Vagina (tissue), 2 donors: ENCODE measurements at regions not wholly inside any gene's neighbourhood (a gene's known extent, or its start where the extent isn't known, plus 50 kb on each side); places are given as distances from the start of the nearest gene placed in this dataset.

Source experiments
- POLR2A ChIP-seq, 2 donors: fragments of 450-650 bp; IDR thresholded peaks; one replicate each; pipeline ENCODE4 v1.6.1; 2017; ENCODE audit warnings: antibody characterized with exemption in 2 of 2, mild to moderate bottlenecking in 2 of 2, moderate library complexity in 2 of 2
- POLR2AphosphoS5 ChIP-seq, 2 donors: sonication (generic); formaldehyde crosslinking; IDR thresholded peaks; one replicate each; pipeline ENCODE4 v1.9.0; 2017; ENCODE audit warnings: antibody characterized with exemption in 2 of 2, mild to moderate bottlenecking in 2 of 2, low read depth in 1 of 2; ENCODE audit not compliant: insufficient read depth in 1 of 2
- TF ChIP-seq, protein P1 (sequence below), 3 experiments: fragments of 450-650 bp in 2 of 3; fragments of 200-600 bp in 1 of 3; sonication (generic) in 1 of 3; IDR thresholded peaks; one replicate each; pipeline ENCODE4 v1.5.1; 2017 to 2019; ENCODE audit warnings: antibody characterized with exemption in 3 of 3, mild to moderate bottlenecking in 2 of 3, moderate library complexity in 2 of 3

- TF ChIP-seq, protein P1, sequence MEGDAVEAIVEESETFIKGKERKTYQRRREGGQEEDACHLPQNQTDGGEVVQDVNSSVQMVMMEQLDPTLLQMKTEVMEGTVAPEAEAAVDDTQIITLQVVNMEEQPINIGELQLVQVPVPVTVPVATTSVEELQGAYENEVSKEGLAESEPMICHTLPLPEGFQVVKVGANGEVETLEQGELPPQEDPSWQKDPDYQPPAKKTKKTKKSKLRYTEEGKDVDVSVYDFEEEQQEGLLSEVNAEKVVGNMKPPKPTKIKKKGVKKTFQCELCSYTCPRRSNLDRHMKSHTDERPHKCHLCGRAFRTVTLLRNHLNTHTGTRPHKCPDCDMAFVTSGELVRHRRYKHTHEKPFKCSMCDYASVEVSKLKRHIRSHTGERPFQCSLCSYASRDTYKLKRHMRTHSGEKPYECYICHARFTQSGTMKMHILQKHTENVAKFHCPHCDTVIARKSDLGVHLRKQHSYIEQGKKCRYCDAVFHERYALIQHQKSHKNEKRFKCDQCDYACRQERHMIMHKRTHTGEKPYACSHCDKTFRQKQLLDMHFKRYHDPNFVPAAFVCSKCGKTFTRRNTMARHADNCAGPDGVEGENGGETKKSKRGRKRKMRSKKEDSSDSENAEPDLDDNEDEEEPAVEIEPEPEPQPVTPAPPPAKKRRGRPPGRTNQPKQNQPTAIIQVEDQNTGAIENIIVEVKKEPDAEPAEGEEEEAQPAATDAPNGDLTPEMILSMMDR (IDR thresholded peaks at IDR 0.05) = no peak
- TF ChIP-seq POLR2AphosphoS5 (IDR thresholded peaks at IDR 0.05; ENCODE audit: insufficient read depth in 1 of 2, low read depth in 1 of 2) (no peak), POLR2A (IDR thresholded peaks at IDR 0.05) (no peak)
Observed at GRCh38 chr1:102732927-102733326, 375.4 kb downstream of the COL11A1 start.
